GM18505 (cell line): ENCODE measurements at regions not wholly inside any gene's neighbourhood (a gene's known extent, or its start where the extent isn't known, plus 50 kb on each side); places are given as distances from the start of the nearest gene placed in this dataset.
"Not testable (repeated sequence)": the region's sequence is repeated elsewhere in the genome, so short reads cannot be mapped to it uniquely, and the experiment has no call there.

Experiments used
- ATAC-seq: cut with Tn5 transposase; IDR thresholded peaks from one replicate; pipeline ENCODE4 v1.9.1; 2021; ENCODE audit not compliant: unreplicated experiment
- POLR2A ChIP-seq: IDR thresholded peaks from 4 replicates; pipeline ENCODE4 v1.6.1; 2011; ENCODE audit warnings: borderline replicate concordance; ENCODE audit not compliant: insufficient read depth, insufficient read length; ENCODE audit errors: extremely low read depth

DNA sequence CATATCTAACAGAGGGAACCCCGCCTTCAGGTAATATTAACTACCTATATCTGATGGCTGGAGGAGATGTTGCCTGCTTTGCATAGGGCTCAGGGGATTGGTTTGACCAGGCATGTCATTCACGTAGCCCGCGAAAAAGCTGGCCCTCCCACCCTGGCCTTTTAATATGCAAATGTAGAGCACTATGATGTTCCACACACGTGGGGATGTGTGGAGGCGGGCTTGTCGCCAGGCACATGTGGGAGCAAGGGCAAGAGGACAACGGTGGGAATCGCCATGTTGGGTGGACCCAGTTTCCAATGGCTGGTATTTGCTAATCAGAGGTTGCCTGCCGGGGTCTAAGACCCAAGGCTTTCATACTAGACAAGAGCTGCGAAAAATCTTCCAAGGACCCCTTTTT is 469.8 kb downstream of the ZPLD1 start:
- TF ChIP-seq POLR2A, result no peak
- ATAC-seq, result no peak

DNA sequence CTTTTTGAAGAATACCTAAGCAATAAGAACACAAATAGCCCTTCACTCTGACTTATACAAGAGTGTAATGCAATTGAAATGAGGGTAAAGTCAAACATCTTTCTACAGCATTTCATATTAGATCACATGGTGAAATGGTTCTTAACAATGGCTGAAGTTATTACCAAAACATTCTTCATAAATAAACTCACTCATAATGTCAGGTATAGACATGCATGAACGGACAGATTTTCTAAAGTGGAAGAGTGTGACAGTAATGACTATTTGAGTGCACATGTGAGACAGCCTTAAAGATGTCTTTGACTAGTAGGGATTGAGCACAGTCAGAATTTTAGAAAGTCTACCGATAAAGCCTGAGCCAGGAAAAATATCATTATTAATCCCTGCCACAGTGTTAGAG is 471.0 kb downstream of the ZPLD1 start:
- no peak for ATAC-seq
- TF ChIP-seq POLR2A, result no peak

DNA sequence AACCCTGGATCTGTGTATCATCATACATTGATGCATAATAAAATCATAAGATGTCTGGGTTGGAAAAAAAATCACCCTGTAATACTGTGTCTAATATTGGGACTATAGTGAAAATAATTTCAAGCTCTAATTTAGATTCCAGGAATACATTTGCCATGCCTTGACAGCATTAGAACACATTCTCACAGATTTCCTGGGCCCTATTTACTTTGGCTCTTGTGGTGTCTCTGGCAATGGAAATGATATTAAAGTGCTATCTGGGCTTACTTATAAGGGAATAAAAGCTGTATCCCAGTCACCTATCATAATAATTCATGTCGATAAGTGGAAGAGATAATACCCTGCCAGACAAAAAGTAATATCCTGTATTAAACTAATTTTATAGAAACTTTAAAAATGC is 472.0 kb downstream of the ZPLD1 start:
- no peak for TF ChIP-seq POLR2A
- ATAC-seq, result no peak

DNA sequence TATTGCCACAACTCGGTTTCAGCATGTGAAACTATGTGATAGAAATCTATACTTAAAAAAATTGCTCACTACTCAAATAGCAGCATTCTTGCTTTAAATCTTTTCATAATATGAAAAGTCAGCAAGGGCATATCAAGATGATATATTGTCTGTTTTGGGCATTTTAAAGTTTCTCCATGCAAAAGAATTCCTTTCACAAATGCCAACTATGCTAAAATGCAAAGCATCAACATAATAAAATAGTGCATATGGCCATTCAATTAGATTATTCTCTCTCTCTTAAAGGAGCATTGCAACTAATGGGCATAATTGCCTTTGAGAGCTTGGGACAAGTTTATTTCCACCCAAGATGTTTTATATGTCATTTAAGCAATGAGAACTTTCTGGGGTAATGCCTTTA is 475.1 kb downstream of the ZPLD1 start:
- no peak for ATAC-seq
- TF ChIP-seq POLR2A, result no peak

DNA sequence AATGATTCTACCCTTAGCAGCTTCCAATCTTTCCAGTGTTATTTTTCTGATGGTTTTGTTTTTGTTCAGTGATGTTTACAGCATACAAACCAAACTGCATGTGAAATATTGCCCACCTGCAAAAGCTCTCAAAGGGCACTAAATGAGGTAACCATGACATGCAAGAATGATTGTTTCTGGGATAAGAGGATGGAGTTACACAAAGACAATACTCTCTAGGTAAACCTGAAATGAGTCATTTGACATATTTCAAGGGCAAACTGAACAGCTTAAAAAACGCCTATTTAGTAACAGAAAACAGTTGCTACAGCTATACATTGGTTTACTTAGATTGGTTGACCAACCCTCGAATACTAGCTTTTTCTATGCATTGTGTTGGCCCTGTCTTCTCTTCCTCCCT is 481.7 kb downstream of the ZPLD1 start:
- ATAC-seq, result no peak
- no peak for TF ChIP-seq POLR2A

DNA sequence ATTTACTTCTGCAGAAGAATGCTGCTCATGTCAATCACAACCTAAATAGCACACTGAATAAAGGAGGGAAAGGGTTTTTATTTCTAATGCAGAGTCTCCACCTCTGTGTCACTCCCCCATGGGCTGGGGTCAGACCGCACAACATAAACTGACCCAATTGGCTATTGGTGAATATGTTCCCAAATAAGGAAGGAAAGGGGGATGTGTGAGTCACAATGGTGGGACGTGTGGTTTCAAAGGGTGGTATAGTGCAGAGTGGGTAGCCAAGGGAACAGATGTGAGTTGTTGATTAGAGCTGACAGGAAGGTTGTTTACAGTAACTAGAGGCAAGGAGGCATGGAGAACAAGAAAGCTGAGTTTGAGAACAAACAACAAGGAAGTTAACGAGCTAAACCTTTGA is 491.8 kb downstream of the ZPLD1 start:
- no peak for TF ChIP-seq POLR2A
- ATAC-seq, result no peak

DNA sequence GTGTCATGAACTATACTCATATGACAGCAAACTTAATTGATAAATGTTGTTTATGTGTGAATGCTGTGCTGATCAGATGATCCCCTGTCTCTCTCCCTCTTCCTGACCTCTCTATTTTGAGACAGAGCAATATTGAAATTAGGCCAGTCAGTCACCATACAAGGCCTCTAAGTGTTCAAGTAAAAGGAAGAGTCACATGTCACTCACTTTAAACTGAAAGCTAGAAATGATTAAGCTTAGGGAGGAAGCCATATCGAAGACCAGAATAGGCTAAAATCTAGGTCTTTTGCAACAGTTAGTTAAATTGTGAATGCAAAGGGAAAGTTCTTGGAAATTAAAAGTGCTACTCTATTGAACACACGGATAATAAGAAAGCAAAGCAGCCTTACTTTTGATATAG is 498.6 kb downstream of the ZPLD1 start:
- no peak for ATAC-seq

DNA sequence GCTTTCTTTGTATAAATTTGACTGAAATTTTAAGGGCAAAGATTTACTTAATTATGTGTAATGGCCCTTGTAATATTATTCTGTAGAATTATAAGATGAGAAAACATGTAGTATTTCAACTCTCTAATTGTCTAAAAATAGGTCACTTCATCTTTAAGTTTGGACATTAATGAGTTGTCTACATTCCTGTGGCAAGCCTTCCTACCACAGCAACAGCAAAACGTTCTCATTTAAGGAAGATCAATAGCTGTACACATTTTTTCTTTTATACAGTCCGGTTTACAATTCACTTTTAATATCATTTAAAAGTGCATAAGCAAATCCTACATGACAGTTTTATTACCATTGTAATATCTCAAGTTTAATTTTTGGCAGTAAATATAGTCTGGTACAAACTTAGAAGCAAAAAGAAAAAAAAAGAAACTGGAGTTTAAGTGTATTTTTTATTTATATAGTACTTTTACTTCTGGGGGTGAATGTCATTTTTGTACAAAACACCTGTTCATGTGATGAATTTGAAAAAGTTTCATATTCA is 501.8 kb downstream of the ZPLD1 start:
- no peak for TF ChIP-seq POLR2A
- ATAC-seq, result no peak

More for the DNA sequence above, 498.6 kb downstream of the ZPLD1 start:
- TF ChIP-seq POLR2A, result no peak

DNA sequence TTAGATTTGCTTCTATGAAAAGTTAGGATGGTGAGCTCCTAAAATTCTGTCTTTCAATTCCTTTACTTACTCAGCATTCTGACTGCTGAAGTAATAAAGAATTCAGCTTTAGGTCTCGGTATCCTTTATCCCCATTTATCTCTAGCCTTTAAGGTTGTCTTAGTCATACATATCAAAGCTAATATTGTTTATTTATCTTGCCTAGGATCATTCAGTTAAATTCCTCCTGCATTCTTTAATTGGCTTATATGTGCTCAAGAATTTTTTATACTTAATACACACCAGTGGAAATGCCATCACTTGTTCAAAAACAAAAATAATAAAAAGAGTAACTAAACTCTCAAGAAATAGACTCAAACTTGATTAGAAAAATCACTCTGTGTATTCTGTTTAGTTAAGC is 507.0 kb downstream of the ZPLD1 start:
- no peak for TF ChIP-seq POLR2A
- ATAC-seq, result no peak

DNA sequence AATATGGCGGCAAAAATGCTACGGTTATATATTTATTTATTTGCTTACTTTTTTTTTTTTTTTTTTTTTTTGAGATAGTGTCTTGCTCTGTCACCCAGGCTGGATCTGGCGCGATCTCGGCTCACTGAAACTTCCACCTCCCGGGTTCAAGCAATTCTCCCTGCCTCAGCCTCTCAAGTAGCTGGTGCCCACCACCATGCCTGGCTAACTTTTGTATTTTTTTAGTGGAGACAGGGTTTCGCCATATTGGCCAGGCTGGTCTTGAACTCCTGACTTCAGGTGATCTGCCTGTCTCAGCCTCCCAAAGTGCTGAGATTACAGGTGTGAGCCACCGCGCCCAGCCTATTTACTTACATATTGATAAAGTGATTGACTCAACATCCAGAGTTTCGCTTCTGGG is 511.6 kb downstream of the ZPLD1 start:
- ATAC-seq, result not testable (repeated sequence)

DNA sequence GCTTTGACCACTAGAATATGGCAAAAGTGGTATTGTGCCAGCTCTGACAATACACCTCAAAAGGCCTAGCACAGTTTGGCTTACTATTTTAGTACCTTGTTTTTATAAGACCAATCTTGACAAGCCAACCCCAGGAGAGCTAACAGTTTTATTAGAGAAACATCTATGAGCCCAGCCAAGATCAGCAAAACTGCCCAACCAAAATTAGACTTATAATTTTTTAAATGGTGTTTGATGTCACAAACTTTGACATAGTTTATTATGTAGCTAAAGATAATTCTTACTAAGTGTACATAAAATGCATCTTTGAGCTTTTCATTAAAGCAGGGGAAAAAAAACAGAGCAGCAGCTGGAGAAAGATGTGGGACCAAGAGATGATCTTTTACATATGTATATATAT is 537.5 kb downstream of the ZPLD1 start:
- no peak for ATAC-seq
- TF ChIP-seq POLR2A, result no peak

DNA sequence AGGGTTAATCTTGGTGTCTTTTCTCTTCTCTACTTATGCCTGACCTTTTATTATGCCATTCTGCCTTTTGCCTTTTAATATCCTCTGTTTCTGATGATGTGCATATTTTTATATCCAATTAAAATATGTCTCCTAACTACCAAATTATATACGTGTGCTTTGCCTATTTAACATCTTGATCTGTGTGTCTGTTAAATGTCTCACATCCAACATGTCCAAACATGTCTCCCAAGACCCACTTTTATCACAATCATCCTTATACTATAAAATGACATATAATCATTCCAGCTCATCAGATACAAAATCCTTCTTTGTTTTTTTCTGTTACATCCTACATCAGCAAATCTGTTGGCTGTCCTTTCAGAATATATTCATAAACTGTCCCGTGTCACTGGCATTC is 539.5 kb downstream of the ZPLD1 start:
- ATAC-seq, result no peak
- TF ChIP-seq POLR2A, result no peak

DNA sequence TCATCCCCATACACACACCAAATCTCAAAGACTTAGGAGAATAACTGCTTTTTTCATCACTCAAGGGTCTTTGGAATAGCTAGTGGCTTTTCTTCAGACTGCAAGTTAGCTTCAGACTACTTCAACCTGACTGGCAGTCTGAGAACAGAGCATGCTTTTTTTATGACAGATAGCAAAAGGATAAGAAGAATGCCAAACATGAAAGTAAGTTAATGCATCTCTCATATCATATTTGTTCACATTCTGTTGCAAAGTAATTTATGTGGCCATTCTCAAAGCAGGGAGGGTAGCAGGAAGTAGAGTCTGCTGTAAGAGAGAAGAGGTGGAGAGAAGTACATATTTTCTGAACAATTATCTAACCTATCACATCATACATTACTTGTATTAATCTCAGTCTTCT is 544.4 kb downstream of the ZPLD1 start:
- TF ChIP-seq POLR2A, result no peak
- ATAC-seq, result no peak

DNA sequence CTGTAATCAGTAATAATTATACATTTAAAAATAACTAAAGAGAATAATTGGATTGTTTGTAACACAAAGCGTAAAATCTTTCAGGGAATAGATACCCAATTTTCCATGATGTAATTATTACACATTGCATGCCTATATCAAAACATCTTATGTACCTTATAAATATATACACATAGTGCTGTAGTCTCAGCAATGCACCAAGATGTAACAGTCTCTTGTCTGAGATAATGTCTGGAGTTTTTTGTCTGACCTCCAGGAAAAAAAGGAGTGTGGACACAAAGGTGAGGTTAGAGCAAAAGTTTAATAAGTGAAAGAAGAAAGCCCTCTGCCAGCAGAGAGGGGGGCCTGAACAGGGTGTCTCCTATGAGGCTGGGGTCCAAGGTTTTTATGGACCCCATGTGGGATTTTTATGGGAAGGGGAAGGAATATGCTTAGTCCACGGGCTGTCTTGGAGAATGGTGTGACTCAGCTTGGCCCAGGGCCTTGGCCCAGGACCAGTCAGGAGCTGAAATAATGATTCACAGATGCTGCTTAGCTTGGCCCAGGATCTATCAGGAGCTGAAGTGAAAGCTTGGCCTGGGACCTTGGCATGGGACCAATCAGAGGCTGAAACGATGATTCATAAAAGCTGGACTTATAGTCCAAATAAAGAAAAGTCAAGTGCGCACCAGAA is 545.0 kb downstream of the ZPLD1 start:
- ATAC-seq, result no peak
- no peak for TF ChIP-seq POLR2A

DNA sequence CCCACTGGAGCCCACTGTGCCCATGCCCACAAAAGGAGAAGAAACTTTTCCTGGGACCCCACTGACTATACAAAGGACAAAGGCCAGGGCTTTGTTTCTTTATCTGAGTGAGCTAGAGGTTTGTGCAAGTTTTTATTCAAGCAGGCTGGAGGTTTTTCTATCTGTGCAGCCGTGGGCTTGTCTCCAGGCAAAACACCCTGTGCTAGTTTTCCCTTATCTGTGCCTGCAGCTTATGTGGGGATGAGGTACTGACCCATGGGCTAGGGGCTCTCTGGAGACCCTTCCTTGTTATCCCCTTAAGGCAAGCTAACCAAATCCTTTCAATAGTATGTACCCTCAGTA is 545.5 kb downstream of the ZPLD1 start:
- TF ChIP-seq POLR2A, result no peak
- no peak for ATAC-seq
